HL-60 (cell line): ENCODE measurements at regions not wholly inside any gene's neighbourhood (a gene's known extent, or its start where the extent isn't known, plus 50 kb on each side); places are given as distances from the start of the nearest gene placed in this dataset.

Source experiments
- CTCF ChIP-seq: IDR thresholded peaks from one replicate; pipeline ENCODE4 v1.5.1; 2011; ENCODE audit warnings: low read length, control low read depth, inconsistent platforms; ENCODE audit not compliant: insufficient read depth
- POLR2AphosphoS5 ChIP-seq: IDR thresholded peaks from 2 replicates; pipeline ENCODE4 v1.6.1; 2012; ENCODE audit warnings: low read depth
- TF ChIP-seq, protein P1 (sequence below): IDR thresholded peaks from 2 replicates; pipeline ENCODE4 v1.6.1; 2012; ENCODE audit warnings: low read depth; ENCODE audit not compliant: insufficient replicate concordance

GRCh38 chr5:68149189-68149588 is 66.4 kb upstream of the PIK3R1 start:
- no peak for TF ChIP-seq CTCF
- no peak for TF ChIP-seq POLR2AphosphoS5
- TF ChIP-seq, protein P1, sequence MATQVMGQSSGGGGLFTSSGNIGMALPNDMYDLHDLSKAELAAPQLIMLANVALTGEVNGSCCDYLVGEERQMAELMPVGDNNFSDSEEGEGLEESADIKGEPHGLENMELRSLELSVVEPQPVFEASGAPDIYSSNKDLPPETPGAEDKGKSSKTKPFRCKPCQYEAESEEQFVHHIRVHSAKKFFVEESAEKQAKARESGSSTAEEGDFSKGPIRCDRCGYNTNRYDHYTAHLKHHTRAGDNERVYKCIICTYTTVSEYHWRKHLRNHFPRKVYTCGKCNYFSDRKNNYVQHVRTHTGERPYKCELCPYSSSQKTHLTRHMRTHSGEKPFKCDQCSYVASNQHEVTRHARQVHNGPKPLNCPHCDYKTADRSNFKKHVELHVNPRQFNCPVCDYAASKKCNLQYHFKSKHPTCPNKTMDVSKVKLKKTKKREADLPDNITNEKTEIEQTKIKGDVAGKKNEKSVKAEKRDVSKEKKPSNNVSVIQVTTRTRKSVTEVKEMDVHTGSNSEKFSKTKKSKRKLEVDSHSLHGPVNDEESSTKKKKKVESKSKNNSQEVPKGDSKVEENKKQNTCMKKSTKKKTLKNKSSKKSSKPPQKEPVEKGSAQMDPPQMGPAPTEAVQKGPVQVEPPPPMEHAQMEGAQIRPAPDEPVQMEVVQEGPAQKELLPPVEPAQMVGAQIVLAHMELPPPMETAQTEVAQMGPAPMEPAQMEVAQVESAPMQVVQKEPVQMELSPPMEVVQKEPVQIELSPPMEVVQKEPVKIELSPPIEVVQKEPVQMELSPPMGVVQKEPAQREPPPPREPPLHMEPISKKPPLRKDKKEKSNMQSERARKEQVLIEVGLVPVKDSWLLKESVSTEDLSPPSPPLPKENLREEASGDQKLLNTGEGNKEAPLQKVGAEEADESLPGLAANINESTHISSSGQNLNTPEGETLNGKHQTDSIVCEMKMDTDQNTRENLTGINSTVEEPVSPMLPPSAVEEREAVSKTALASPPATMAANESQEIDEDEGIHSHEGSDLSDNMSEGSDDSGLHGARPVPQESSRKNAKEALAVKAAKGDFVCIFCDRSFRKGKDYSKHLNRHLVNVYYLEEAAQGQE = no peak
